ENCODE measurements at regions not wholly inside any gene's neighbourhood (a gene's known extent, or its start where the extent isn't known, plus 50 kb on each side); places are given as distances from the start of the nearest gene placed in this dataset.

GRCh38 chr9:95595721-95596295 is 79.0 kb upstream of the PTCH1 start:
- H2AK5ac ChIP-seq (ENCODE audit: insufficient read length, low read length), result no peak overlapping the region
- H3K4me3 Mint-ChIP-seq, result no peak overlapping the region

More at GRCh38 chr9:95595721-95596295, 79.0 kb upstream of the PTCH1 start:
- Histone ChIP-seq H3K56ac (ENCODE audit: insufficient read length, low read depth, low read length) (no peak overlapping the region), H3K23ac (ENCODE audit: insufficient read length, low read depth, low read length) (no peak overlapping the region), H3K27ac (ENCODE audit: insufficient read length, low read depth, low read length) (no peak overlapping the region), H2BK20ac (ENCODE audit: low read depth, low read length, poor library complexity, severe bottlenecking) (peak overlapping the region; percentile 51), H3K79me1 (ENCODE audit: insufficient read depth, low read depth, low read length, poor library complexity, severe bottlenecking) (no peaks in the 10 kb centered on the region), H3K9me3 (ENCODE audit: control insufficient read depth, low read depth, low read length) (no peaks in the 10 kb centered on the region), H3K4me2 (ENCODE audit: insufficient read depth, insufficient read length, low read length) (no peak overlapping the region), H3K27me3 (ENCODE audit: insufficient read depth, low read length) (no peaks in the 10 kb centered on the region), H3K4ac (ENCODE audit: low read depth, low read length) (no peak overlapping the region), H4K8ac (replicated peaks; ENCODE audit: insufficient read length, low read depth, low read length) (no peak overlapping the region), H2BK15ac (ENCODE audit: low read depth, low read length) (no peak overlapping the region), H3T11ph (ENCODE audit: low read length) (no peak overlapping the region), H3K18ac (ENCODE audit: insufficient read length, low read depth, low read length) (no peak overlapping the region), H4K91ac (ENCODE audit: insufficient read length, low read depth, low read length) (no peak overlapping the region), H3K4me1 (ENCODE audit: insufficient read depth, low read length) (no peaks in the 10 kb centered on the region), H2BK12ac (ENCODE audit: insufficient read length, low read depth, low read length) (no peak overlapping the region), H3K23me2 (ENCODE audit: insufficient read length, low read depth, low read length, poor library complexity, severe bottlenecking) (no peaks in the 10 kb centered on the region), H2AFZ (ENCODE audit: low read length) (no peak overlapping the region), H4K5ac (ENCODE audit: insufficient read length, low read depth, low read length) (no peak overlapping the region), H2BK5ac (ENCODE audit: insufficient read length, low read length) (no peak overlapping the region), H3K79me2 (ENCODE audit: insufficient read depth, low read length) (no peaks in the 10 kb centered on the region), H2BK120ac (ENCODE audit: low read depth, low read length, poor library complexity, severe bottlenecking) (no peak overlapping the region), H3K14ac (ENCODE audit: insufficient read depth, low read length) (no peak overlapping the region), H4K20me1 (ENCODE audit: control insufficient read depth, insufficient read depth, insufficient read length) (no peaks in the 10 kb centered on the region), H3K9ac (ENCODE audit: extremely low read depth, insufficient read length, low read length) (no peak overlapping the region)
- WGBS (ENCODE audit: extremely low coverage, insufficient read length, low lambda C conversion rate), result no CpG with 5 or more reads among the region's 15 CpGs
- no peaks in the 10 kb centered on the region for H3K9me3 Mint-ChIP-seq
- no peak for DNase-seq
- H3K27ac Mint-ChIP-seq, result no peak overlapping the region
- H3K36me3 Mint-ChIP-seq (ENCODE audit: insufficient read depth in 1 of 3, low read depth in 3 of 3), result no peaks in the 10 kb centered on the region
- H3K4me1 Mint-ChIP-seq, result peaks cover 0 to 4% of the 10 kb centered on the region in 2 experiments; a peak in 1 of 4 replicates
- H3K27me3 Mint-ChIP-seq (ENCODE audit: low read depth), result peaks cover 8% of the 10 kb centered on the region
- TF ChIP-seq CTCF (conservative IDR thresholded peaks at IDR 0.05), result no peak

All from H9 (cell line).